Cardiac muscle cell (in vitro differentiated cells and primary cell): ENCODE measurements at regions not wholly inside any gene's neighbourhood (a gene's known extent, or its start where the extent isn't known, plus 50 kb on each side); places are given as distances from the start of the nearest gene placed in this dataset.

Experiments used
- DNase-seq, 2 donors: peaks; one replicate each; pipeline versions ENCODE4 v3.0.0 to v3.0.0-alpha.2; 2010 to 2017; ENCODE audit warnings: low read depth in 1 of 2, low spot score in 1 of 2
- H3K27ac ChIP-seq: fragments of 200-600 bp; sonication (generic); 2 replicates; pipeline ENCODE4 v1.5.1; 2016
- H3K27me3 ChIP-seq: fragments of 200-600 bp; sonication (generic); 2 replicates; pipeline ENCODE4 v1.6.0; 2016; ENCODE audit warnings: control low read depth
- H3K36me3 ChIP-seq: fragments of 200-600 bp; sonication (generic); 2 replicates; pipeline ENCODE4 v1.5.1; 2016; ENCODE audit warnings: control low read depth
- H3K4me1 ChIP-seq: fragments of 200-600 bp; sonication (generic); 2 replicates; pipeline ENCODE4 v1.8.1; 2017; ENCODE audit warnings: low read depth, mild to moderate bottlenecking, mixed run types
- H3K4me3 ChIP-seq: fragments of 200-600 bp; sonication (generic); 2 replicates; pipeline ENCODE4 v1.5.1; 2016; ENCODE audit warnings: mild to moderate bottlenecking
- H3K9me3 ChIP-seq: fragments of 200-600 bp; sonication (generic); 2 replicates; pipeline ENCODE4 v1.5.1; 2017; ENCODE audit warnings: low read depth, mild to moderate bottlenecking, control low read depth
- CTCF ChIP-seq: IDR thresholded peaks from 2 replicates; pipeline ENCODE4 v1.5.1; 2012; ENCODE audit warnings: low read depth, mild to moderate bottlenecking, low read length

- no peaks in the 10 kb centered on the region for H3K27me3 ChIP-seq
- DNase-seq, result no peak
- H3K4me3 ChIP-seq, result no peak overlapping the region
- peaks cover 25% of the 10 kb centered on the region for H3K4me1 ChIP-seq
- H3K36me3 ChIP-seq, result no peaks in the 10 kb centered on the region
- no peak overlapping the region for H3K27ac ChIP-seq
- H3K9me3 ChIP-seq, result no peaks in the 10 kb centered on the region
- TF ChIP-seq CTCF, result no peak
Measured at GRCh38 chr3:144407335-144407734, 435.7 kb downstream of the DIPK2A start.

- Histone ChIP-seq H3K4me1 (peaks cover 13% of the 10 kb centered on the region), H3K4me3 (no peak overlapping the region), H3K27me3 (no peaks in the 10 kb centered on the region), H3K9me3 (no peaks in the 10 kb centered on the region), H3K27ac (no peak overlapping the region), H3K36me3 (no peaks in the 10 kb centered on the region)
- no peak for DNase-seq
- TF ChIP-seq CTCF, result no peak
Measured at GRCh38 chr3:144409319-144409718, 437.7 kb downstream of the DIPK2A start.

- Histone ChIP-seq H3K9me3 (no peaks in the 10 kb centered on the region), H3K27me3 (no peaks in the 10 kb centered on the region), H3K4me1 (no peaks in the 10 kb centered on the region), H3K27ac (no peak overlapping the region), H3K4me3 (no peak overlapping the region), H3K36me3 (no peaks in the 10 kb centered on the region)
- DNase-seq, result no peak
- no peak for TF ChIP-seq CTCF
Measured at GRCh38 chr3:144413068-144413467, 441.4 kb downstream of the DIPK2A start.

- Histone ChIP-seq H3K27me3 (no peaks in the 10 kb centered on the region), H3K4me3 (no peak overlapping the region), H3K36me3 (no peaks in the 10 kb centered on the region), H3K4me1 (no peaks in the 10 kb centered on the region), H3K9me3 (no peaks in the 10 kb centered on the region), H3K27ac (no peak overlapping the region)
- no peak for DNase-seq
- TF ChIP-seq CTCF, result no peak
Measured at GRCh38 chr3:144415492-144415891, 443.9 kb downstream of the DIPK2A start.

- Histone ChIP-seq H3K9me3 (no peaks in the 10 kb centered on the region), H3K27ac (no peak overlapping the region), H3K4me3 (no peak overlapping the region), H3K36me3 (no peaks in the 10 kb centered on the region), H3K4me1 (no peaks in the 10 kb centered on the region), H3K27me3 (no peaks in the 10 kb centered on the region)
- no peak for TF ChIP-seq CTCF
- DNase-seq, result no peak
Measured at GRCh38 chr3:144424606-144425005, 453.0 kb downstream of the DIPK2A start.

GRCh38 chr3:144426366-144426765, 454.7 kb downstream of the DIPK2A start:
- no peaks in the 10 kb centered on the region for H3K36me3 ChIP-seq
- DNase-seq, result no peak
- no peak overlapping the region for H3K27ac ChIP-seq
- H3K27me3 ChIP-seq, result no peaks in the 10 kb centered on the region
- H3K4me3 ChIP-seq, result no peak overlapping the region
- no peaks in the 10 kb centered on the region for H3K4me1 ChIP-seq
- H3K9me3 ChIP-seq, result no peaks in the 10 kb centered on the region
- no peak for TF ChIP-seq CTCF
